Mesothelial cell of epicardium (in vitro differentiated cells): ENCODE measurements at regions not wholly inside any gene's neighbourhood (a gene's known extent, or its start where the extent isn't known, plus 50 kb on each side); places are given as distances from the start of the nearest gene placed in this dataset.

Source experiments
- DNase-seq, 2 experiments: peaks; one replicate each; pipeline ENCODE4 v3.0.0; 2021; ENCODE audit warnings: low spot score in 2 of 2; ENCODE audit not compliant: unreplicated experiment in 2 of 2
- H3K27ac Mint-ChIP-seq: 2 replicates; pipeline ENCODE4 v1.8.0; 2021; ENCODE audit warnings: mixed read lengths
- H3K27me3 Mint-ChIP-seq: 2 replicates; pipeline ENCODE4 v1.8.0; 2021; ENCODE audit warnings: low read depth, mixed read lengths
- H3K36me3 Mint-ChIP-seq: 2 replicates; pipeline ENCODE4 v1.8.0; 2021; ENCODE audit warnings: mixed read lengths
- H3K4me1 Mint-ChIP-seq: 2 replicates; pipeline ENCODE4 v1.8.0; 2021; ENCODE audit warnings: mixed read lengths
- H3K4me3 Mint-ChIP-seq: 2 replicates; pipeline ENCODE4 v1.8.0; 2021; ENCODE audit warnings: mild to moderate bottlenecking, moderate library complexity, mixed read lengths
- H3K9me3 Mint-ChIP-seq: 2 replicates; pipeline ENCODE4 v1.8.0; 2021; ENCODE audit warnings: mixed read lengths
- CTCF ChIP-seq: fragments of 200-600 bp; sonication (generic); IDR thresholded peaks from one replicate; pipeline ENCODE4 v1.5.0; 2021; ENCODE audit warnings: antibody characterized with exemption; ENCODE audit not compliant: unreplicated experiment

- DNase-seq, result no peak
- Mint-ChIP-seq H3K9me3 (no peaks in the 10 kb centered on the region), H3K27ac (no peak overlapping the region), H3K27me3 (peaks cover 21% of the 10 kb centered on the region), H3K4me1 (no peaks in the 10 kb centered on the region), H3K36me3 (no peaks in the 10 kb centered on the region), H3K4me3 (no peak overlapping the region)
- TF ChIP-seq CTCF, result no peak
These were observed 219.6 kb upstream of the CHD6 start for GRCh38 chr20:41837669-41838224.

- Mint-ChIP-seq H3K4me1 (no peaks in the 10 kb centered on the region), H3K4me3 (no peak overlapping the region), H3K27ac (no peak overlapping the region), H3K36me3 (no peaks in the 10 kb centered on the region), H3K27me3 (peaks cover 22% of the 10 kb centered on the region), H3K9me3 (no peaks in the 10 kb centered on the region)
- DNase-seq, result no peak
- TF ChIP-seq CTCF, result no peak
These were observed 215.6 kb upstream of the CHD6 start for GRCh38 chr20:41833739-41834138.

- no peaks in the 10 kb centered on the region for H3K4me1 Mint-ChIP-seq
- no peak overlapping the region for H3K4me3 Mint-ChIP-seq
- H3K9me3 Mint-ChIP-seq, result no peaks in the 10 kb centered on the region
- H3K27ac Mint-ChIP-seq, result no peak overlapping the region
- H3K36me3 Mint-ChIP-seq, result no peaks in the 10 kb centered on the region
- peaks cover 46% of the 10 kb centered on the region for H3K27me3 Mint-ChIP-seq
- TF ChIP-seq CTCF, result no peak
- no peak for DNase-seq
These were observed 212.5 kb upstream of the CHD6 start for GRCh38 chr20:41830702-41831101.

GRCh38 chr20:41819436-41819835 lies 201.3 kb upstream of the CHD6 start:
- Mint-ChIP-seq H3K36me3 (no peaks in the 10 kb centered on the region), H3K27ac (no peak overlapping the region), H3K4me1 (no peaks in the 10 kb centered on the region), H3K4me3 (no peak overlapping the region), H3K27me3 (peaks cover 18% of the 10 kb centered on the region), H3K9me3 (no peaks in the 10 kb centered on the region)
- TF ChIP-seq CTCF, result no peak
- DNase-seq, result no peak

- Mint-ChIP-seq H3K4me3 (no peak overlapping the region), H3K27ac (no peak overlapping the region), H3K36me3 (no peaks in the 10 kb centered on the region), H3K9me3 (no peaks in the 10 kb centered on the region), H3K27me3 (peaks cover 17% of the 10 kb centered on the region), H3K4me1 (no peaks in the 10 kb centered on the region)
- DNase-seq, result no peak
- TF ChIP-seq CTCF, result no peak
These were observed 200.8 kb upstream of the CHD6 start for GRCh38 chr20:41818991-41819390.

- Mint-ChIP-seq H3K27ac (no peak overlapping the region), H3K27me3 (peaks cover 16% of the 10 kb centered on the region), H3K9me3 (peaks cover 3% of the 10 kb centered on the region), H3K4me1 (no peaks in the 10 kb centered on the region), H3K36me3 (no peaks in the 10 kb centered on the region), H3K4me3 (no peak overlapping the region)
- no peak for DNase-seq
- TF ChIP-seq CTCF, result no peak
These were observed 200.2 kb upstream of the CHD6 start for GRCh38 chr20:41818369-41818768.
